ENCODE measurements at regions not wholly inside any gene's neighbourhood (a gene's known extent, or its start where the extent isn't known, plus 50 kb on each side); places are given as distances from the start of the nearest gene placed in this dataset.

- no peak overlapping the region for H2AFZ ChIP-seq (ENCODE audit: low read length)
- no peaks in the 10 kb centered on the region for H3K9me3 Mint-ChIP-seq
Observed at GRCh38 chr1:67616394-67616985, 68.5 kb upstream of the GADD45A start.

More at GRCh38 chr1:67616394-67616985, 68.5 kb upstream of the GADD45A start:
- Histone ChIP-seq H3K4ac (ENCODE audit: low read depth, low read length) (no peak overlapping the region), H3K14ac (ENCODE audit: insufficient read depth, low read length) (no peak overlapping the region), H3K9ac (ENCODE audit: extremely low read depth, insufficient read length, low read length) (no peak overlapping the region), H3K23ac (ENCODE audit: insufficient read length, low read depth, low read length) (no peak overlapping the region), H3T11ph (ENCODE audit: low read length) (no peak overlapping the region), H3K23me2 (ENCODE audit: insufficient read length, low read depth, low read length, poor library complexity, severe bottlenecking) (no peaks in the 10 kb centered on the region), H2BK15ac (ENCODE audit: low read depth, low read length) (no peak overlapping the region), H4K8ac (replicated peaks; ENCODE audit: insufficient read length, low read depth, low read length) (no peak overlapping the region), H4K20me1 (ENCODE audit: control insufficient read depth, insufficient read depth, insufficient read length) (no peaks in the 10 kb centered on the region), H3K18ac (ENCODE audit: insufficient read length, low read depth, low read length) (no peak overlapping the region), H3K27me3 (ENCODE audit: insufficient read depth, low read length) (no peaks in the 10 kb centered on the region), H3K27ac (ENCODE audit: insufficient read length, low read depth, low read length) (no peak overlapping the region), H2BK5ac (ENCODE audit: insufficient read length, low read length) (no peak overlapping the region), H4K5ac (ENCODE audit: insufficient read length, low read depth, low read length) (no peak overlapping the region), H4K91ac (ENCODE audit: insufficient read length, low read depth, low read length) (no peak overlapping the region), H3K79me1 (ENCODE audit: insufficient read depth, low read depth, low read length, poor library complexity, severe bottlenecking) (no peaks in the 10 kb centered on the region), H3K4me2 (ENCODE audit: insufficient read depth, insufficient read length, low read length) (no peak overlapping the region), H3K4me1 (ENCODE audit: insufficient read depth, low read length) (no peaks in the 10 kb centered on the region), H2BK120ac (ENCODE audit: low read depth, low read length, poor library complexity, severe bottlenecking) (no peak overlapping the region), H2BK12ac (ENCODE audit: insufficient read length, low read depth, low read length) (no peak overlapping the region), H3K9me3 (ENCODE audit: control insufficient read depth, low read depth, low read length) (no peaks in the 10 kb centered on the region), H3K79me2 (ENCODE audit: insufficient read depth, low read length) (no peaks in the 10 kb centered on the region), H3K56ac (ENCODE audit: insufficient read length, low read depth, low read length) (no peak overlapping the region), H2BK20ac (ENCODE audit: low read depth, low read length, poor library complexity, severe bottlenecking) (no peak overlapping the region), H2AK5ac (ENCODE audit: insufficient read length, low read length) (no peak overlapping the region)
- peak overlapping the region in 2 of 3 experiments; percentile 21 to 43; a peak in 3 of 7 replicates for H3K27ac Mint-ChIP-seq
- no peak for TF ChIP-seq CTCF (conservative IDR thresholded peaks at IDR 0.05)
- no peak for DNase-seq
- peaks cover 3% of the 10 kb centered on the region for H3K27me3 Mint-ChIP-seq (ENCODE audit: low read depth)
- 0 out of 7 replicates have a peak, but pooled peaks cover 0 to 4% (median 0%) of the 10 kb centered on the region in 3 experiments for H3K36me3 Mint-ChIP-seq (ENCODE audit: insufficient read depth in 1 of 3, low read depth in 3 of 3)
- no CpG with 5 or more reads among the region's 2 CpGs for WGBS (ENCODE audit: extremely low coverage, insufficient read length, low lambda C conversion rate)
- H3K4me3 Mint-ChIP-seq: no peak overlapping the region
- peaks cover 3 to 6% of the 10 kb centered on the region in 2 experiments; a peak in 3 of 4 replicates for H3K4me1 Mint-ChIP-seq

Measured in H9 (cell line).